ENCODE measurements at regions not wholly inside any gene's neighbourhood (a gene's known extent, or its start where the extent isn't known, plus 50 kb on each side); places are given as distances from the start of the nearest gene placed in this dataset.
A peak's percentile ranks its signal among the peaks of the same experiment; 100 is the strongest.

DNA sequence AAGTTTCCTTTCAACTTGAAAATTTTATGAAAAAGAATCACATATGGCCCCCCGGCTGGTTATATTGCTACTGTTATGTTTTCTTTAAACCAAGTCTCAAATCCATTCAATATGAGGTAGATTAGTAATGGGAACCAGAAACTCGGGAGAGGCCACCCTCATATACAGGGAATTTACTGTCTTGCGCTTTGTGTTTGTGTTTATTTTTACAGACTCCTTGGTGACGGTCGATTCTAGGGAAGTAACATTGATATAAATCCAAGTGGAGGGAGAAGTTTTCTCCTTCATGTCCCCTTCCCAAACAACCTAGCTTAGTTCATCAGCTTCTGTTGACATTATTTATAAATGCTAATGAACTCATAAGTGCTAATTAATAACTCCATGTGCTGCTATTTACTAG lies 163.5 kb upstream of the LMO4 start:
- Histone ChIP-seq H3K4me1 (peaks cover 0 to 10% (median 0%) of the 10 kb centered on the region in 12 donors), H3K4me3 (no peak overlapping the region), H3K27me3 (peaks cover 0 to 4% (median 0%) of the 10 kb centered on the region in 9 donors), H3K36me3 (no peaks in the 10 kb centered on the region), H3K27ac (no peak overlapping the region), H3K9me3 (no peaks in the 10 kb centered on the region)
- TF ChIP-seq CTCF (IDR thresholded peaks at IDR 0.05) (no peak), POLR2A (IDR thresholded peaks at IDR 0.05) (no peak)
- intact Hi-C loops (cut with DNase I), result no loop called here
- no peak for DNase-seq
- 61 to 72% (median 67%) methylated on average over 5 of the region's 5 CpGs for WGBS, 4 donors
- ATAC-seq, result no peak

- ATAC-seq, result peak in 2 of 4 donors; percentile 40 to 59
- Histone ChIP-seq H3K27ac (peak overlapping the region in 5 of 12 donors; percentile 7 to 39 (median 23)), H3K4me1 (peaks cover 0 to 10% (median 0%) of the 10 kb centered on the region in 12 donors), H3K36me3 (no peaks in the 10 kb centered on the region), H3K27me3 (peaks cover 0 to 6% (median 0%) of the 10 kb centered on the region in 9 donors), H3K4me3 (no peak overlapping the region), H3K9me3 (no peaks in the 10 kb centered on the region)
- DNase-seq, result no peak
- TF ChIP-seq CTCF (IDR thresholded peaks at IDR 0.05) (no peak), POLR2A (IDR thresholded peaks at IDR 0.05) (no peak)
- WGBS, 4 donors, result 68 to 77% (median 72%) methylated on average over 7 of the region's 7 CpGs
- intact Hi-C loops (cut with DNase I), result no loop called here
These were observed 161.4 kb upstream of the LMO4 start for GRCh38 chr1:87167157-87167789.

GRCh38 chr1:87167848-87168525 lies 160.7 kb upstream of the LMO4 start:
- H3K27ac ChIP-seq, result peak overlapping the region in 4 of 12 donors; percentile 8 to 39 (median 17)
- H3K4me1 ChIP-seq, result peaks cover 0 to 10% (median 0%) of the 10 kb centered on the region in 12 donors
- WGBS, 4 donors, result 63 to 69% (median 68%) methylated on average over 7 of the region's 7 CpGs

More at GRCh38 chr1:87167848-87168525, 160.7 kb upstream of the LMO4 start:
- DNase-seq (no peak), ATAC-seq (peak; percentile 18 to 38 (median 26))
- Histone ChIP-seq H3K36me3 (no peaks in the 10 kb centered on the region), H3K4me3 (no peak overlapping the region), H3K27me3 (peaks cover 0 to 11% (median 0%) of the 10 kb centered on the region in 9 donors), H3K9me3 (no peaks in the 10 kb centered on the region)
- TF ChIP-seq POLR2A (IDR thresholded peaks at IDR 0.05) (no peak), CTCF (IDR thresholded peaks at IDR 0.05) (no peak)
- intact Hi-C loops (cut with DNase I), result no loop called here
